GM19438 (cell line): ENCODE measurements at regions not wholly inside any gene's neighbourhood (a gene's known extent, or its start where the extent isn't known, plus 50 kb on each side); places are given as distances from the start of the nearest gene placed in this dataset.
"Not testable (repeated sequence)": the region's sequence is repeated elsewhere in the genome, so short reads cannot be mapped to it uniquely, and the experiment has no call there.

Source experiments
- ATAC-seq: cut with Tn5 transposase; IDR thresholded peaks from one replicate; pipeline ENCODE4 v1.9.1; 2021; ENCODE audit warnings: low read depth; ENCODE audit not compliant: unreplicated experiment

GRCh38 chr15:79738143-79738542, 158.7 kb downstream of the MTHFS start:
- ATAC-seq: no peak

- no peak for ATAC-seq
These were observed 156.3 kb downstream of the MTHFS start for GRCh38 chr15:79740561-79740960.

DNA sequence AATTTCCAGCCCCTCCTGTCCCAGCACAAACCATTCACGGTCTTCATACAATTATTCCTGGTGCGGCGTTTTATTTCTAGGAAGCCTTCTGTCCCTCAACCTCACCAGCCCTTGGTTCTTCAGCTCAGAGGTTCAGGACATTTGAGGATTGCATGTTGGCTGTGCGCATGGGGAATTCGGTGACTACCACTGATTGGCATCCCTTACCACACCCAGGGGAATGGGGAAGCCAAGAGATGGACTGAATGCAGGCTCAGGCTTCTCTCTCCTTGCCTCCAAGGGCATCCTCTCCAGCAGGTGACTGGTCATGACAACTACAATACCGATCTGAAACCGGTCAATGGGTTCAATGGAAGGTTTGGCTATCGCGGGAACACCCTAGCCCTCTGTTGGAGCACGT, 153.8 kb downstream of the MTHFS start:
- no peak for ATAC-seq

- not testable (repeated sequence) for ATAC-seq
These were observed 152.3 kb downstream of the MTHFS start for GRCh38 chr15:79744485-79744884.

DNA sequence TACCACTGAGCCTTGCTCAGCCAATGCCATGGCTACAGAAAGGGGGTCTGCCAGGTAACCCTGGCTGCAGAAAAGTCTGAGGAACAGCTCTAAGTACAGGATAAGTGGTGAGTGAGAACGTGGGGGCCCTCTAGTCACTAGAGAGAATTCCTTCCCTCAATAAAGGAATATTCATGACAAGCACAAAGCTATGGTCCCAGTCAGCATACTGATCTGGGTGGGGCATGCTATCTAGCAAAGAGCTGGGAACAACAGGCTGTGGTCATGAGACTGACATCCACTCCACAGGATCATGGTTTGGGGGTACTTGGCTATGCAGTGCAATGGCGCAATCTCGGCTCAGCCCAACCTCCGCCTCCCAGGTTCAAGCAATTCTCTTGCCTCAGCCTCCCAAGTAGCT, 140.4 kb downstream of the MTHFS start:
- no peak for ATAC-seq

DNA sequence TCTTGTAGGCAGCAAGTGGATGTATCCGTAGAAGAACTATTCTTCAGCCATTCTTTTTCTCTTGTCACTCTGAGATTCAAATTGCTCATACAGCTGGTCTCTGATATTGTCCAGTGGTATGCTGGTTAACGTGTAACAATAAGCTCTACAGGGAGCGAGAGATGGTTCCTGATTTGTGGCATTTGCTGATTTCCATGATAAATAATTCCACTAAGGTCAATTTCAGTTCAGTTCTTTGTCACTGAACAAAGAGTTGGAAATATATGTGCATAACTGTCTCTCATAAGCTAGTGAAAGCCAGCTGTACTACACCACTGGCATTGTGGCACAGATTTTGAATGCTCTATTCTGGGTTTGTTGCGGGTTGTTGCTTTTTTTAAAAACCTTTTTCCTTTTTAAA, 131.7 kb downstream of the MTHFS start:
- no peak for ATAC-seq

DNA sequence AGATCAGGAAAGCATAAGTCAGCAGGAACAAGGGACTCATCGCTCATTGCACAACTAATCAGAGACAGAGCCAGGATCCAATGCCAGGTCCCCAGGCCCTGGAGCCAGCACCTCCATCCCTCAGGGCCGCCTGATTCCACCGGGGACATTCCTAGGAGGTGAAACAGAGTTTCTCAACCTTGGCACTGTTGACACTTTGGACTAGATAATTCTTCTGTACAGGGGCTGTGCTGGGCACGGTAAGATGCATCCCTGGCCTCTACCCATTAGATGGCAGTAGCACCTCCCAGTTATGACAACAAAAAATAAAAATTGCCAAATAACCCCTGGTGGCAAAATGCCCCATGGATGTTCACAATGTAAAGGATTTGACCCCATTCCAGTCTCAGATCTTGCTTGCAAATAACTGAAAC, 127.7 kb downstream of the MTHFS start:
- ATAC-seq: no peak

DNA sequence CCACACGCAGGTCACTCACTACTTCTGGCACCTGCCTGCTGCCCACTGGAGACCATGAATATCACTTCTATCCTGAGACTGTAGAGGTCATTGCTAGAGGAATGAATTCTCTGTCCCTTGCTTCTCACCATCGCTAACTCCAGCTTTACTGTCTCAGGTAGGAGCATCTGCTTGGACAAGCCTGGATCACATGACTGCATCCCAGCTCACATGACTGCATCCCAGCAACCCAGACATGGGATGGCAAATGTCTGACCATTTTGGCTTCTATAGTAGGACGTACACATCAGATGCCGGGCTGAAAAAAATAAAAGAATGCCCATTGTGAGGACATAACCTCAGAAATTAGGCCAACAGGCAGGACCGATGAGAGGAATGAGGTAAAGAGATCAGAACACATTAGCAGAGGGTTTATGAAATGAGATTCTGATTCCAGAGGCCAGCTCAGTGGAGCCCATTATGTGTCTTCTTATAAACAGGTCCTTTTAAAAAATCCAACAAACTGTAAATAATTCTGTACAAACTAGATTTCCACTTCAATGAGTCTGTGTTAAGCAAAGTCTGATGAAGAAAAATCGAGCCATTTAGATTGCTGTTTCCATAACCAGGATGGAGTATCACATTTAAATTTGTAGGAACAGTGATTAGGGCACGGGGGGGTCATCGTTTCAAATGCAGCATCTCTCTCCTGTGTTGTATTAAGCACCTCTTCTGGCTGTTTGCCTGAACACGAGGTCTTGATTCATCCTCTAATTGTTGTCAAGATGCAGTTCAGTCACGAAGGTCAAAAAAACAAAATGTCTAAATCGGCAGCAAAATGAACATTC, 126.7 kb downstream of the MTHFS start:
- no peak for ATAC-seq

DNA sequence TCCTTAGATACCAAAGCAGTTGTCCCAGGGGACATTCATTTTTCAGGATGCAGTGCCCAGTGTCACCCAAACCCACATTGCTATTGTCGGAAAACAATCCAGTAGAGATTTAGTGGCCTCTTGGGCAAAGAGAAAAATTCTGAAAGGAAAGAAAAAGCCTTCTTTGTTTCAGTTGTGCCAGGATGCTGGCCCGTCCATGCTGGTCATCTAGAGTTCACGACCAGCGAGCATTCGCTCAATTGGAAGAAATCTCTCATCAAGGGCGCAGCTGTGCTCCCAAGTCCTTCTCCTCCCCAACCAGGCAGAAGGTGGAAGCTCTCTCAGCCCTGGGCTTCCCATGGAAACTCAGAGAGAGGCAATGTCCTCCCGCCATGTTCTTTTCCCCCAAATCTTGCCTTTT, 123.7 kb downstream of the MTHFS start:
- no peak for ATAC-seq

GRCh38 chr15:79775821-79776220, 121.0 kb downstream of the MTHFS start:
- no peak for ATAC-seq

GRCh38 chr15:79777916-79778315, 118.9 kb downstream of the MTHFS start:
- no peak for ATAC-seq

GRCh38 chr15:79778378-79778990, 118.3 kb downstream of the MTHFS start:
- no peak for ATAC-seq

DNA sequence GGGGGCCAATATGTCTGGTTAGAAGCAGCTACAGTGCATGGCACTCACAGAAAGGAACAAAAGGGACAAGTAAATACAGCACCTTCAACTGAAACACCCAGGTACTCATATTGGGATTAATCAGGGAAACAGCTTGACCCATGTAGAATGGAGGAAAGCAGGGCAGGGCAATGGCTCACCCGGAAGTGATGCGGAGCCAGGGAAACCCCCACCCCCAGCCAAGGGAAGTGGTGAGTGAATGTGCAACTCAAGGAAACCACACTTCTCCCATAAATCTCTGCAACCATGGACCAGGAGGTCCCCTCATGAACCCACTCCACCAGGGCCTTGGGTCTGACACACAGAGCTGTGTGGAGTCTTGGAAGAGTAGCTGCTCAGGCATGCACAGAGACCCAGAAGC, 117.1 kb downstream of the MTHFS start:
- ATAC-seq: no peak

- ATAC-seq: not testable (repeated sequence)
These were observed 114.5 kb downstream of the MTHFS start for GRCh38 chr15:79782307-79782706.
